NT2/D1 (cell line): ENCODE measurements at regions not wholly inside any gene's neighbourhood (a gene's known extent, or its start where the extent isn't known, plus 50 kb on each side); places are given as distances from the start of the nearest gene placed in this dataset.

Experiments used
- SUZ12 ChIP-seq: IDR thresholded peaks from 2 replicates; pipeline ENCODE4 v1.6.1; 2011; ENCODE audit not compliant: insufficient read length, insufficient read depth; ENCODE audit errors: extremely low read depth
- YY1 ChIP-seq: IDR thresholded peaks from 2 replicates; pipeline ENCODE4 v1.6.1; 2011; ENCODE audit not compliant: insufficient read length, insufficient read depth
- ZNF274 ChIP-seq: IDR thresholded peaks from 2 replicates; pipeline ENCODE4 v1.6.1; 2011; ENCODE audit warnings: mild to moderate bottlenecking, low read depth, low read length

GRCh38 chr10:117728087-117728486 lies 185.5 kb downstream of the EMX2 start:
- TF ChIP-seq ZNF274: no peak
- no peak for TF ChIP-seq YY1
- TF ChIP-seq SUZ12: no peak
